Activated B cell treated with CpG ODN at 0.5 μM for 24 hours (primary cell): ENCODE measurements at regions not wholly inside any gene's neighbourhood (a gene's known extent, or its start where the extent isn't known, plus 50 kb on each side); places are given as distances from the start of the nearest gene placed in this dataset.

Experiments
- ATAC-seq: fragments of 200-7000 bp; cut with Tn5 transposase; one replicate; pipeline ENCODE4 v1.10.0; 2021; ENCODE audit warnings: low read depth, mild to moderate bottlenecking, moderate library complexity
- CTCF ChIA-PET: fragments of 350-600 bp; sonication (Branson Sonifier 250); formaldehyde crosslinking; loops from one replicate; lab custom pipeline; 2021; ENCODE audit warnings: antibody characterized with exemption; lab: Charles Lee
- POLR2A ChIA-PET: fragments of 350-600 bp; sonication (Branson Sonifier 250); formaldehyde crosslinking; loops from one replicate; lab custom pipeline; 2021; ENCODE audit warnings: antibody characterized with exemption; lab: Charles Lee
- DNase-seq: peaks from one replicate; pipeline ENCODE4 v3.0.0; 2022
- H3K27ac Mint-ChIP-seq: one replicate; pipeline ENCODE4 v1.8.0; 2020; ENCODE audit warnings: mixed read lengths
- H3K27me3 Mint-ChIP-seq: one replicate; pipeline ENCODE4 v1.8.0; 2021; ENCODE audit warnings: mixed read lengths
- H3K36me3 Mint-ChIP-seq: one replicate; pipeline ENCODE4 v1.8.0; 2021; ENCODE audit warnings: low read depth, mixed read lengths
- H3K4me1 Mint-ChIP-seq: one replicate; pipeline ENCODE4 v1.8.0; 2021; ENCODE audit warnings: mixed read lengths
- H3K4me3 Mint-ChIP-seq: one replicate; pipeline ENCODE4 v1.8.0; 2020; ENCODE audit warnings: mild to moderate bottlenecking, mixed read lengths
- H3K9me3 Mint-ChIP-seq: one replicate; pipeline ENCODE4 v1.8.0; 2020; ENCODE audit warnings: mixed read lengths
- intact Hi-C: fragments of 100-400 bp; cut with micrococcal nuclease; formaldehyde crosslinking; loops from one replicate; pipeline ENCODE4 v1.15.1; 2024
- TF ChIP-seq, protein P1 (sequence below): fragments of 200-600 bp; IDR thresholded peaks from one replicate; pipeline ENCODE4 v1.8.0; 2022; ENCODE audit warnings: antibody characterized with exemption, mild to moderate bottlenecking

DNA sequence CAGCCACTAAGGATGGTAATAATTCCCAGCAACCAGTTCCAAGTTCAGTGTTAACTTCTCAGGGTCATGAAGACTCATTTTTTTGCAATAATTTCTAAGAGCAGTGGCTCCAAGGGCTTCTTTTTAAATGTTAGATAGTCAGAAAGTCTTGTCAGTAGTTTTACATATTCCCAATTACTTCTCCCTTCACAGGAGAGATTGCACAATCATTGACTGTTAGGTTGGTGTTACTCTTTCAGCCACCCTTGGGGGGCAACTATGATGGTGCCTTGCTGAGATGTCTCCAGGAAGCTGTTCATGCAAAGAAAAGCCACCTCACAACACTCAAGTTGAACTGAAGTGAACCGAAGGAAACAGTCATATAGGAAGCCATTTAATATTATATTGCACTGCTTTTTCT, 127.9 kb upstream of the DOCK10 start:
- ChIA-PET POLR2A (no interaction called here), CTCF (no interaction called here)
- DNase-seq: no peak
- intact Hi-C loops: no loop called here
- Mint-ChIP-seq H3K4me3 (no peak overlapping the region), H3K36me3 (no peaks in the 10 kb centered on the region), H3K27ac (no peak overlapping the region), H3K9me3 (no peaks in the 10 kb centered on the region), H3K27me3 (peaks cover 3% of the 10 kb centered on the region), H3K4me1 (peaks cover 4% of the 10 kb centered on the region)
- no peak for ATAC-seq
- TF ChIP-seq, protein P1, sequence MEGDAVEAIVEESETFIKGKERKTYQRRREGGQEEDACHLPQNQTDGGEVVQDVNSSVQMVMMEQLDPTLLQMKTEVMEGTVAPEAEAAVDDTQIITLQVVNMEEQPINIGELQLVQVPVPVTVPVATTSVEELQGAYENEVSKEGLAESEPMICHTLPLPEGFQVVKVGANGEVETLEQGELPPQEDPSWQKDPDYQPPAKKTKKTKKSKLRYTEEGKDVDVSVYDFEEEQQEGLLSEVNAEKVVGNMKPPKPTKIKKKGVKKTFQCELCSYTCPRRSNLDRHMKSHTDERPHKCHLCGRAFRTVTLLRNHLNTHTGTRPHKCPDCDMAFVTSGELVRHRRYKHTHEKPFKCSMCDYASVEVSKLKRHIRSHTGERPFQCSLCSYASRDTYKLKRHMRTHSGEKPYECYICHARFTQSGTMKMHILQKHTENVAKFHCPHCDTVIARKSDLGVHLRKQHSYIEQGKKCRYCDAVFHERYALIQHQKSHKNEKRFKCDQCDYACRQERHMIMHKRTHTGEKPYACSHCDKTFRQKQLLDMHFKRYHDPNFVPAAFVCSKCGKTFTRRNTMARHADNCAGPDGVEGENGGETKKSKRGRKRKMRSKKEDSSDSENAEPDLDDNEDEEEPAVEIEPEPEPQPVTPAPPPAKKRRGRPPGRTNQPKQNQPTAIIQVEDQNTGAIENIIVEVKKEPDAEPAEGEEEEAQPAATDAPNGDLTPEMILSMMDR: no peak

DNA sequence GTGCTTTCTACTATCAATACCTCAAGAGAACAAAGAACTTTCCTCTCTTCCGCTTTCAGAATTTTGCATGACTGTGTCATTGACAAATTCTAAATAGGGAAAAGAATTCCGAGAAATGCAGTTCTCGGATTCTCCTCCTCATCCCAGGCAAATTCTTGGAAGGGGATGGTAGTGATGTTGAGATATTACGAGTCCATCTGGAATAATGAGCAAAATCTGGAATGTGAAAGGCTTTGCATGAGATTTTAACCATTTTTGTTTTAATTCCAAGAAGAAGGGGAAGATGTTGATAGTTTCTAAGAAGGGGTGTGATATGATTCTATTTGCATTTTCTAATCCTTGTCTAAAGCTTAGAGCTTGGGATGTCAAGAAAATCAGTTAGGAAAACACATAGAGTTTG, 127.1 kb upstream of the DOCK10 start:
- CTCF ChIA-PET: no interaction called here
- intact Hi-C loops: no loop called here
- Mint-ChIP-seq H3K27me3 (peaks cover 10% of the 10 kb centered on the region), H3K27ac (no peak overlapping the region), H3K4me1 (peaks cover 4% of the 10 kb centered on the region), H3K4me3 (no peak overlapping the region), H3K9me3 (no peaks in the 10 kb centered on the region), H3K36me3 (no peaks in the 10 kb centered on the region)
- no peak for DNase-seq
- POLR2A ChIA-PET: no interaction called here
- no peak for ATAC-seq
- TF ChIP-seq, protein P1: no peak

DNA sequence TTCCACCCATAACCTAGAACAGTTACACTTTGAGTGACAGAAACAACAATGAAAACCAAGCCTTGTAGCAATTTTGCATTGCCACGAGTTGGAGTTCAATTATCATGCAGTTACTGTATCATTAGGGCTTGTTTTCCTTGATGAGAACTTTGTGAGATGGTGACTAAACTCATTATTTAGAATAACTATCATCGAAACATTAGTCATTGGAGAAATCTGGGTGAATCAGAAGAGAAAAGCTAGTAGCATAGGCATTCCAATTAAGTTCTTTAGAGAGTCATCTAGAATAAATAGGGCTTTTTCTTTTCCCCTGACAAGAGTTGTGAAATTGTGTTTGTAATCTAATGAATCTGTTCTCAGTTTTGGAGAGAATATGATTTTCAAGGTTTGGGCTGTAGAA, 122.8 kb upstream of the DOCK10 start:
- intact Hi-C loops: no loop called here
- no peaks in the 10 kb centered on the region for H3K4me1 Mint-ChIP-seq
- no peaks in the 10 kb centered on the region for H3K36me3 Mint-ChIP-seq
- H3K9me3 Mint-ChIP-seq: no peaks in the 10 kb centered on the region
- ChIA-PET CTCF (no interaction called here), POLR2A (no interaction called here)
- H3K4me3 Mint-ChIP-seq: no peak overlapping the region
- ATAC-seq (no peak), DNase-seq (no peak)
- no peak overlapping the region for H3K27ac Mint-ChIP-seq
- TF ChIP-seq, protein P1: no peak
- peaks cover 13% of the 10 kb centered on the region for H3K27me3 Mint-ChIP-seq

DNA sequence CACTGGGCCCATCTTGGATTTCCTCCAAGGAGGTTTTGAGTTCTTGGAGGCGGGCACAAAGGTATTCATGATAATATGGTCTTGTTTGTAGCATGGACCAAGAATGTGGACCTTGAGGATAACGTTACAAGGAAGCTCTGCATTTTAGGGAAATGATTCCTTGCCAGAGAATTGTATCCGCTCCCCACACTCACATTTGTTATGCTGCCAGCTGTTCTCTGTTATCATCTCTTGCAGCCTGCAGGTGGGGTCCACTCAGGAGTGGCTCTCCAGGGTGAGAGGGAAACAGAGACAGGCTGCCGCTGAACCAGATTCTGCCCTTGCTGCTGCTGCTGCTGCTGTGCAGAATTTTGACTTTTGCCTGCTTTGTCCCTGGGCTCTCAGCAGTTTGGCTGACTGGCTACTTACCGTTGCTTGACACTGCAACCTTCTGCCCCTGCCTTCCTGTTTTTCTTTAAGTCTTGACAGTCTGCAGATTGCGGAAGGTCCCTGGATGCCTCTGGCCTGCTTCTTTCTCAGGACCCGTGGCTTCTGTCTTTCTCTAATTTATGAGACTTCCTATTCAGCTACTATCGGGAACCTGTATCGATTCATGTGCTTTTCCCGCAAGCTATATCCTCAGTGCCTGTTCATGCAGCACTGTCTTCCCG, 122.3 kb upstream of the DOCK10 start:
- Mint-ChIP-seq H3K27me3 (peaks cover 13% of the 10 kb centered on the region), H3K4me1 (no peaks in the 10 kb centered on the region), H3K27ac (no peak overlapping the region), H3K4me3 (no peak overlapping the region), H3K36me3 (no peaks in the 10 kb centered on the region), H3K9me3 (no peaks in the 10 kb centered on the region)
- TF ChIP-seq, protein P1: no peak
- intact Hi-C loops: no loop called here
- DNase-seq (no peak), ATAC-seq (no peak)
- CTCF ChIA-PET: no interaction called here
- POLR2A ChIA-PET: interaction anchor here (0.5 kb wide), 1 partner anchor 71 kb away, joined by 3 read pairs; no protein-coding TSS in a partner anchor

DNA sequence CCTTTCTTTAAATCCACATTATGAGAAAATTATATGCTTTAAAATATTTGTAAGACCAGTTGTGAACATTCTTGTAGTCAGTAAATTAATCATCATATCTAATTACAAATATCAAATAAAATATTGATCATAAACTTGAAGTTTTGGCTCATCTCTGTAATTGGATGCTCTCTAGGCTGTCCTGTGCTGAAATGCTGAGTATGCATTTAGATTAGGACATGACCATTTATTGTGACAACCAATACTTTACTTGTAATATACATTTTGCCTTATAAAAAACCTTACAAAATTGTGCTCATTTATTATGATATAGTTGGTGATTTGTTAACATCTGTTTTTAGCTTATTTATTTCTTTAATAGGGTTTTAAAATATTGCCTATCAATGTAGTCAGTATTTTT, 116.1 kb upstream of the DOCK10 start:
- Mint-ChIP-seq H3K27me3 (peaks cover 4% of the 10 kb centered on the region), H3K4me3 (no peak overlapping the region), H3K36me3 (no peaks in the 10 kb centered on the region), H3K27ac (no peak overlapping the region), H3K9me3 (peaks cover 3% of the 10 kb centered on the region), H3K4me1 (no peaks in the 10 kb centered on the region)
- no peak for ATAC-seq
- POLR2A ChIA-PET: no interaction called here
- DNase-seq: no peak
- intact Hi-C loops: no loop called here
- CTCF ChIA-PET: no interaction called here
- TF ChIP-seq, protein P1: no peak
